ENCODE measurements at regions not wholly inside any gene's neighbourhood (a gene's known extent, or its start where the extent isn't known, plus 50 kb on each side); places are given as distances from the start of the nearest gene placed in this dataset.

- H3K27me3 Mint-ChIP-seq: peaks cover 4% of the 10 kb centered on the region
- no peak overlapping the region for H3K4me3 Mint-ChIP-seq
- H3K9me3 Mint-ChIP-seq: peaks cover 7% of the 10 kb centered on the region
- no peak overlapping the region for H3K27ac Mint-ChIP-seq
- no peak for ATAC-seq (replicated peaks)
- no peaks in the 10 kb centered on the region for H3K4me1 Mint-ChIP-seq
- H3K36me3 Mint-ChIP-seq (ENCODE audit: low read depth): no peaks in the 10 kb centered on the region
These were observed 288.1 kb upstream of the MOCS1 start for GRCh38 chr6:40222354-40222753.

- Mint-ChIP-seq H3K27me3 (peaks cover 7% of the 10 kb centered on the region), H3K27ac (no peak overlapping the region), H3K4me1 (no peaks in the 10 kb centered on the region), H3K9me3 (peaks cover 7% of the 10 kb centered on the region), H3K4me3 (no peak overlapping the region), H3K36me3 (ENCODE audit: low read depth) (no peaks in the 10 kb centered on the region)
- no peak for ATAC-seq (replicated peaks)
These were observed 285.5 kb upstream of the MOCS1 start for GRCh38 chr6:40219799-40220198.

- Mint-ChIP-seq H3K27ac (no peak overlapping the region), H3K4me1 (no peaks in the 10 kb centered on the region), H3K27me3 (peaks cover 24% of the 10 kb centered on the region), H3K4me3 (no peak overlapping the region), H3K9me3 (peaks cover 3% of the 10 kb centered on the region), H3K36me3 (ENCODE audit: low read depth) (no peaks in the 10 kb centered on the region)
- ATAC-seq (replicated peaks): no peak
These were observed 276.4 kb upstream of the MOCS1 start for GRCh38 chr6:40210628-40211056.

- no peak for ATAC-seq (replicated peaks)
These were observed 271.5 kb upstream of the MOCS1 start for GRCh38 chr6:40205801-40206200.

GRCh38 chr6:40205004-40205403, 270.7 kb upstream of the MOCS1 start:
- H3K4me1 Mint-ChIP-seq: no peaks in the 10 kb centered on the region
- H3K9me3 Mint-ChIP-seq: peaks cover 20% of the 10 kb centered on the region

More at GRCh38 chr6:40205801-40206200, 271.5 kb upstream of the MOCS1 start:
- peaks cover 17% of the 10 kb centered on the region for H3K27me3 Mint-ChIP-seq
- H3K4me3 Mint-ChIP-seq: no peak overlapping the region
- H3K36me3 Mint-ChIP-seq (ENCODE audit: low read depth): no peaks in the 10 kb centered on the region
- H3K4me1 Mint-ChIP-seq: no peaks in the 10 kb centered on the region
- peaks cover 16% of the 10 kb centered on the region for H3K9me3 Mint-ChIP-seq
- no peak overlapping the region for H3K27ac Mint-ChIP-seq

GRCh38 chr6:40197371-40197770, 263.1 kb upstream of the MOCS1 start:
- Mint-ChIP-seq H3K27ac (no peak overlapping the region), H3K27me3 (peaks cover 1% of the 10 kb centered on the region), H3K9me3 (peaks cover 11% of the 10 kb centered on the region), H3K4me1 (no peaks in the 10 kb centered on the region), H3K4me3 (no peak overlapping the region), H3K36me3 (ENCODE audit: low read depth) (no peaks in the 10 kb centered on the region)
- no peak for ATAC-seq (replicated peaks)

More at GRCh38 chr6:40205004-40205403, 270.7 kb upstream of the MOCS1 start:
- Mint-ChIP-seq H3K36me3 (ENCODE audit: low read depth) (no peaks in the 10 kb centered on the region), H3K27ac (no peak overlapping the region), H3K27me3 (peaks cover 17% of the 10 kb centered on the region), H3K4me3 (no peak overlapping the region)
- ATAC-seq (replicated peaks): no peak

- no peak overlapping the region for H3K27ac Mint-ChIP-seq
- no peaks in the 10 kb centered on the region for H3K4me1 Mint-ChIP-seq
- no peak for ATAC-seq (replicated peaks)
- H3K36me3 Mint-ChIP-seq (ENCODE audit: low read depth): no peaks in the 10 kb centered on the region
- H3K4me3 Mint-ChIP-seq: no peak overlapping the region
- peaks cover 5% of the 10 kb centered on the region for H3K9me3 Mint-ChIP-seq
- peaks cover 3% of the 10 kb centered on the region for H3K27me3 Mint-ChIP-seq
These were observed 261.9 kb upstream of the MOCS1 start for GRCh38 chr6:40196135-40196518.

- Mint-ChIP-seq H3K4me3 (no peak overlapping the region), H3K27ac (no peak overlapping the region), H3K36me3 (ENCODE audit: low read depth) (no peaks in the 10 kb centered on the region), H3K9me3 (peaks cover 2% of the 10 kb centered on the region), H3K27me3 (peaks cover 3% of the 10 kb centered on the region), H3K4me1 (no peaks in the 10 kb centered on the region)
- no peak for ATAC-seq (replicated peaks)
These were observed 261.3 kb upstream of the MOCS1 start for GRCh38 chr6:40195428-40196134.

GRCh38 chr6:40194447-40195170, 260.3 kb upstream of the MOCS1 start:
- H3K27me3 Mint-ChIP-seq: peaks cover 3% of the 10 kb centered on the region
- no peak overlapping the region for H3K27ac Mint-ChIP-seq
- H3K36me3 Mint-ChIP-seq (ENCODE audit: low read depth): no peaks in the 10 kb centered on the region
- H3K4me1 Mint-ChIP-seq: no peaks in the 10 kb centered on the region
- H3K9me3 Mint-ChIP-seq: no peaks in the 10 kb centered on the region
- H3K4me3 Mint-ChIP-seq: no peak overlapping the region
- ATAC-seq (replicated peaks): no peak

- no peaks in the 10 kb centered on the region for H3K4me1 Mint-ChIP-seq
These were observed 258.3 kb upstream of the MOCS1 start for GRCh38 chr6:40192516-40192915.

GRCh38 chr6:40188931-40189330, 254.7 kb upstream of the MOCS1 start:
- no peaks in the 10 kb centered on the region for H3K4me1 Mint-ChIP-seq
- H3K36me3 Mint-ChIP-seq (ENCODE audit: low read depth): no peaks in the 10 kb centered on the region
- no peak overlapping the region for H3K27ac Mint-ChIP-seq
- no peak overlapping the region for H3K4me3 Mint-ChIP-seq
- no peak for ATAC-seq (replicated peaks)
- H3K9me3 Mint-ChIP-seq: peaks cover 8% of the 10 kb centered on the region
- H3K27me3 Mint-ChIP-seq: peaks cover 19% of the 10 kb centered on the region

More at GRCh38 chr6:40192516-40192915, 258.3 kb upstream of the MOCS1 start:
- Mint-ChIP-seq H3K9me3 (peaks cover 4% of the 10 kb centered on the region), H3K4me3 (no peak overlapping the region), H3K27me3 (peaks cover 6% of the 10 kb centered on the region), H3K36me3 (ENCODE audit: low read depth) (no peaks in the 10 kb centered on the region), H3K27ac (no peak overlapping the region)
- ATAC-seq (replicated peaks): no peak

GRCh38 chr6:40187535-40188144, 253.4 kb upstream of the MOCS1 start:
- no peak for ATAC-seq (replicated peaks)
- H3K36me3 Mint-ChIP-seq (ENCODE audit: low read depth): no peaks in the 10 kb centered on the region
- H3K4me3 Mint-ChIP-seq: no peak overlapping the region
- peaks cover 25% of the 10 kb centered on the region for H3K27me3 Mint-ChIP-seq
- H3K4me1 Mint-ChIP-seq: no peaks in the 10 kb centered on the region
- no peak overlapping the region for H3K27ac Mint-ChIP-seq
- peaks cover 19% of the 10 kb centered on the region for H3K9me3 Mint-ChIP-seq

GRCh38 chr6:40185486-40185885, 251.2 kb upstream of the MOCS1 start:
- no peaks in the 10 kb centered on the region for H3K4me1 Mint-ChIP-seq
- H3K4me3 Mint-ChIP-seq: no peak overlapping the region
- peaks cover 22% of the 10 kb centered on the region for H3K27me3 Mint-ChIP-seq
- H3K27ac Mint-ChIP-seq: no peak overlapping the region
- no peaks in the 10 kb centered on the region for H3K36me3 Mint-ChIP-seq (ENCODE audit: low read depth)
- peaks cover 23% of the 10 kb centered on the region for H3K9me3 Mint-ChIP-seq
- no peak for ATAC-seq (replicated peaks)

GRCh38 chr6:40183902-40184301, 249.6 kb upstream of the MOCS1 start:
- Mint-ChIP-seq H3K27me3 (peaks cover 27% of the 10 kb centered on the region), H3K4me1 (no peaks in the 10 kb centered on the region), H3K27ac (no peak overlapping the region), H3K36me3 (ENCODE audit: low read depth) (no peaks in the 10 kb centered on the region), H3K4me3 (no peak overlapping the region), H3K9me3 (peaks cover 23% of the 10 kb centered on the region)
- no peak for ATAC-seq (replicated peaks)

- H3K4me1 Mint-ChIP-seq: no peaks in the 10 kb centered on the region
- H3K36me3 Mint-ChIP-seq (ENCODE audit: low read depth): no peaks in the 10 kb centered on the region
- no peak for ATAC-seq (replicated peaks)
- H3K27ac Mint-ChIP-seq: no peak overlapping the region
- H3K9me3 Mint-ChIP-seq: peaks cover 18% of the 10 kb centered on the region
- H3K27me3 Mint-ChIP-seq: peaks cover 20% of the 10 kb centered on the region
- no peak overlapping the region for H3K4me3 Mint-ChIP-seq
These were observed 247.1 kb upstream of the MOCS1 start for GRCh38 chr6:40181367-40181766.
